Activated T-cell treated with anti-CD3 and anti-CD28 coated beads, Interleukin-2, amount 50 U/mL, for 72 hours (primary cell): ENCODE measurements at regions not wholly inside any gene's neighbourhood (a gene's known extent, or its start where the extent isn't known, plus 50 kb on each side); places are given as distances from the start of the nearest gene placed in this dataset.

Experiments used
- ATAC-seq, 2 donors: fragments of 150-1000 bp; cut with Tn5 transposase; replicated peaks in 1 of 2; 2 replicates each; pipeline ENCODE4 v1.10.0; 2021; ENCODE audit warnings: moderate library complexity in 2 of 2, mild to moderate bottlenecking in 1 of 2
- DNase-seq, 2 donors: peaks; one replicate each; pipeline ENCODE4 v3.0.0; 2021 to 2022; ENCODE audit warnings: mixed read lengths in 1 of 2
- H3K27ac Mint-ChIP-seq: one replicate; pipeline ENCODE4 v1.8.0; 2022; ENCODE audit warnings: mild to moderate bottlenecking, moderate library complexity, mixed read lengths
- H3K27me3 Mint-ChIP-seq: one replicate; pipeline ENCODE4 v1.8.0; 2022; ENCODE audit warnings: low read depth, mixed read lengths
- H3K36me3 Mint-ChIP-seq, 2 donors: one replicate each; pipeline ENCODE4 v1.8.0; 2022; ENCODE audit warnings: mixed read lengths in 2 of 2, mild to moderate bottlenecking in 1 of 2; ENCODE audit not compliant: insufficient read depth in 2 of 2
- H3K4me1 Mint-ChIP-seq: one replicate; pipeline ENCODE4 v1.8.0; 2022; ENCODE audit warnings: low read depth, mixed read lengths
- H3K4me3 Mint-ChIP-seq, 2 donors: one replicate each; pipeline ENCODE4 v1.8.0; 2022; ENCODE audit warnings: mild to moderate bottlenecking in 2 of 2, mixed read lengths in 2 of 2, moderate library complexity in 2 of 2
- H3K9me3 Mint-ChIP-seq, 2 donors: one replicate each; pipeline ENCODE4 v1.8.0; 2022; ENCODE audit warnings: mixed read lengths in 2 of 2

GRCh38 chr5:133739181-133739780 is 126.9 kb upstream of the FSTL4 start:
- no peaks in the 10 kb centered on the region for H3K9me3 Mint-ChIP-seq
- DNase-seq = no peak
- no peak overlapping the region for H3K4me3 Mint-ChIP-seq
- ATAC-seq = no peak
- H3K36me3 Mint-ChIP-seq = no peaks in the 10 kb centered on the region
- H3K27ac Mint-ChIP-seq = no peak overlapping the region
- H3K4me1 Mint-ChIP-seq = no peaks in the 10 kb centered on the region
- H3K27me3 Mint-ChIP-seq = peaks cover 32% of the 10 kb centered on the region

- Mint-ChIP-seq H3K4me3 (no peak overlapping the region), H3K27me3 (peaks cover 25% of the 10 kb centered on the region), H3K9me3 (no peaks in the 10 kb centered on the region), H3K4me1 (no peaks in the 10 kb centered on the region), H3K27ac (no peak overlapping the region), H3K36me3 (no peaks in the 10 kb centered on the region)
- no peak for ATAC-seq
- DNase-seq = no peak
Measured at GRCh38 chr5:133738271-133738670, 125.9 kb upstream of the FSTL4 start.

- H3K36me3 Mint-ChIP-seq = no peaks in the 10 kb centered on the region
- no peaks in the 10 kb centered on the region for H3K4me1 Mint-ChIP-seq
- peaks cover 14% of the 10 kb centered on the region for H3K27me3 Mint-ChIP-seq
- DNase-seq (no peak), ATAC-seq (no peak)
- H3K9me3 Mint-ChIP-seq = no peaks in the 10 kb centered on the region
- H3K4me3 Mint-ChIP-seq = no peak overlapping the region
- H3K27ac Mint-ChIP-seq = no peak overlapping the region
Measured at GRCh38 chr5:133736512-133736911, 124.2 kb upstream of the FSTL4 start.

DNA sequence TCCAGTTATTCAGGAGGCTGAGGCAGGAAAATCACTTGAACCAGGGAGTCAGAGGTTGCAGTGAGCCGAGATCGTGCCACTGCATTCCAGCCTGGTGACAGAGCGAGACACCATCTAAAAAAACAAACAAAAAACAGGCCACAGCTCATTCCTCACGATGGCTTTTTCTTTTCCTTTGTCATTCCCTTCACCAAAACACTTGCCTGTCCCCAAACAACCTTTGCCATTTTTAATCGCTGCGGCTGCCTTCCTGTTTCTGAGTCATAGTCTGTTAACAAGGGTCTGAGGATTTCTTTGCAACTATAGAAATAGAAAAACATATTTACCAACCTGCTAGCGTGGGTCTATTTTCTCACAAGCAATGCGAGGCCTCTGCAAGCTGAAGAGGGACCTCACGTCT is 123.0 kb upstream of the FSTL4 start:
- no peak overlapping the region for H3K27ac Mint-ChIP-seq
- peaks cover 0 to 4% of the 10 kb centered on the region in 2 donors for H3K9me3 Mint-ChIP-seq
- no peaks in the 10 kb centered on the region for H3K36me3 Mint-ChIP-seq
- peaks cover 13% of the 10 kb centered on the region for H3K27me3 Mint-ChIP-seq
- H3K4me3 Mint-ChIP-seq = no peak overlapping the region
- DNase-seq (no peak), ATAC-seq (no peak)
- H3K4me1 Mint-ChIP-seq = no peaks in the 10 kb centered on the region

- no peak for ATAC-seq
- Mint-ChIP-seq H3K27ac (no peak overlapping the region), H3K4me3 (no peak overlapping the region), H3K4me1 (no peaks in the 10 kb centered on the region), H3K27me3 (peaks cover 14% of the 10 kb centered on the region), H3K9me3 (peaks cover under 1 to 6% of the 10 kb centered on the region in 2 donors), H3K36me3 (peaks cover 0 to under 1% of the 10 kb centered on the region in 2 donors)
- DNase-seq = no peak
Measured at GRCh38 chr5:133734916-133735315, 122.6 kb upstream of the FSTL4 start.

DNA sequence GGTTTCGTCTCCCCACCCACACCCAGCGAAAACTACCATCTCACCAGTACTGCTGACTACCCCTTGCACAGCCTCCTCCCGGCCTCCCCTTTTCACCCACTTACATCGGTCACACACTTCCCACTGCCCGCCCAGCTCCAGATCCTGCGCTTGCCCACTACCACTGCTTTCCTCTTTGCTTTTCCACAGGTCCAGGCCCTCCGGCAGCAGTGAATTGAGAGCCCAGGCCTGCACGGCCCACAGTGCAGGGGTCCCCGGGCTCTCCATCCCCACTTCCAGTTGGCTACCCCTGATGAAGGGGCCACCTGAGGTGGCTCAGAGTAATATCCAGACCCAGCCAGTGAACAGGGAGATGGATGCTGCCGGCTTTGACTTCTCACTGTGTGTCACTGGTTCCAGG is 120.2 kb upstream of the FSTL4 start:
- ATAC-seq (no peak), DNase-seq (no peak)
- H3K27me3 Mint-ChIP-seq = peaks cover 32% of the 10 kb centered on the region
- H3K4me3 Mint-ChIP-seq = no peak overlapping the region
- no peaks in the 10 kb centered on the region for H3K4me1 Mint-ChIP-seq
- peaks cover 1 to 6% of the 10 kb centered on the region in 2 donors for H3K9me3 Mint-ChIP-seq
- H3K27ac Mint-ChIP-seq = no peak overlapping the region
- peaks cover 0 to 3% of the 10 kb centered on the region in 2 donors for H3K36me3 Mint-ChIP-seq

DNA sequence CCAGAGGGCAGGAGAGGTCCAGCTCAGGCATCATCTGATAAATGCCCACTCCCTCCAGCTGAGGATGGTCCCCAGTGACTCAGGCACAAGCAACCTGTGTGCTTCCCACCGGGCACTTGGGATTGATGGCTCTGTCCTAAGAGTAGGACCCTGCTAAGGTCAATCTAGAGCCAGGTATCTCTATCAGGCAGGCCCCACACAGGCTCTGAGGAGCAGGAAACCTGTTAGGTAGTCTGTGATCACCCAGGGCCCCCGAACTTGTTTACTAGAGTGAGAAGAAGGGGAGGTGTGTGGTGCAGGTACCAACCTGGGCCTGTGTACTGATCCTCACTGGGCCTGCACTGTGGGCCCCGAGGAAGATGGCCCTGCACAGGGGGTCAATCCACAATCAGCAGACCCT is 119.6 kb upstream of the FSTL4 start:
- DNase-seq = no peak

GRCh38 chr5:133730866-133731265 is 118.5 kb upstream of the FSTL4 start:
- Mint-ChIP-seq H3K36me3 (peaks cover 0 to 3% of the 10 kb centered on the region in 2 donors), H3K9me3 (peaks cover 1 to 6% of the 10 kb centered on the region in 2 donors), H3K27ac (no peak overlapping the region), H3K4me1 (no peaks in the 10 kb centered on the region), H3K27me3 (peaks cover 46% of the 10 kb centered on the region), H3K4me3 (no peak overlapping the region)
- DNase-seq = no peak
- no peak for ATAC-seq

More for the DNA sequence above, 119.6 kb upstream of the FSTL4 start:
- peaks cover 35% of the 10 kb centered on the region for H3K27me3 Mint-ChIP-seq
- no peak for ATAC-seq
- no peak overlapping the region for H3K4me3 Mint-ChIP-seq
- peaks cover 0 to 3% of the 10 kb centered on the region in 2 donors for H3K36me3 Mint-ChIP-seq
- no peaks in the 10 kb centered on the region for H3K4me1 Mint-ChIP-seq
- peaks cover 1 to 6% of the 10 kb centered on the region in 2 donors for H3K9me3 Mint-ChIP-seq
- H3K27ac Mint-ChIP-seq = no peak overlapping the region

DNA sequence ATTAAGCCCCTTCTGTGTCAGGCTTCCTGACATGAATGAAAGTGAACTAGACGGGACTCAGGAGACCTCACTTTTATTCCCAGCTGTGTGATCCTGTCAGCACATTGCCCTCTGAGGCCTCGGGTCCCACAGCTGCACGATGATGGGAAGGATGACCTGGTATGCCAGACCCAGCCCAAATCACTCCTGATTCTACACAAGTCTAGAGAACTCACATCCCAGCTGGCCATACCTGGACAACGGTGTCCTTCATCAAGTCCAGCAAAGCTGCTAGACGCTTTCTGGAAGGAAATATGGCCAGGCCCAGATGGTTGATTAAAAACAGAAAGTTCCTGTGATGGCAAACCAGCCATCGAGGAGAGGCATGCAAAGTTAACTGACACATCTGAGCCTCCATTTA is 118.0 kb upstream of the FSTL4 start:
- ATAC-seq = no peak
- no peaks in the 10 kb centered on the region for H3K4me1 Mint-ChIP-seq
- no peak for DNase-seq
- H3K27ac Mint-ChIP-seq = no peak overlapping the region
- no peak overlapping the region for H3K4me3 Mint-ChIP-seq
- H3K27me3 Mint-ChIP-seq = peaks cover 49% of the 10 kb centered on the region
- peaks cover 0 to 3% of the 10 kb centered on the region in 2 donors for H3K36me3 Mint-ChIP-seq
- peaks cover 1 to 6% of the 10 kb centered on the region in 2 donors for H3K9me3 Mint-ChIP-seq

- H3K36me3 Mint-ChIP-seq = peaks cover 0 to 3% of the 10 kb centered on the region in 2 donors
- DNase-seq = no peak
Measured at GRCh38 chr5:133729800-133730199, 117.5 kb upstream of the FSTL4 start.

GRCh38 chr5:133728475-133728874 is 116.1 kb upstream of the FSTL4 start:
- H3K9me3 Mint-ChIP-seq = peaks cover 1 to 6% of the 10 kb centered on the region in 2 donors
- DNase-seq (no peak), ATAC-seq (no peak)
- no peaks in the 10 kb centered on the region for H3K4me1 Mint-ChIP-seq
- no peak overlapping the region for H3K4me3 Mint-ChIP-seq
- no peak overlapping the region for H3K27ac Mint-ChIP-seq
- peaks cover 57% of the 10 kb centered on the region for H3K27me3 Mint-ChIP-seq
- peaks cover 0 to 3% of the 10 kb centered on the region in 2 donors for H3K36me3 Mint-ChIP-seq

More at GRCh38 chr5:133729800-133730199, 117.5 kb upstream of the FSTL4 start:
- ATAC-seq = no peak
- Mint-ChIP-seq H3K27me3 (peaks cover 55% of the 10 kb centered on the region), H3K9me3 (peaks cover 1 to 6% of the 10 kb centered on the region in 2 donors), H3K4me1 (no peaks in the 10 kb centered on the region), H3K27ac (no peak overlapping the region), H3K4me3 (no peak overlapping the region)

- peaks cover 4 to 8% of the 10 kb centered on the region in 2 donors for H3K9me3 Mint-ChIP-seq
- no peak for DNase-seq
- H3K27me3 Mint-ChIP-seq = peaks cover 57% of the 10 kb centered on the region
- H3K4me1 Mint-ChIP-seq = no peaks in the 10 kb centered on the region
- H3K27ac Mint-ChIP-seq = no peak overlapping the region
- no peak overlapping the region for H3K4me3 Mint-ChIP-seq
- H3K36me3 Mint-ChIP-seq = peaks cover 0 to 4% of the 10 kb centered on the region in 2 donors
- no peak for ATAC-seq
Measured at GRCh38 chr5:133727636-133728035, 115.3 kb upstream of the FSTL4 start.

GRCh38 chr5:133723651-133724366 is 111.5 kb upstream of the FSTL4 start:
- Mint-ChIP-seq H3K27ac (no peak overlapping the region), H3K4me1 (no peaks in the 10 kb centered on the region), H3K36me3 (peaks cover 6 to 9% of the 10 kb centered on the region in 2 donors), H3K4me3 (no peak overlapping the region), H3K27me3 (peaks cover 35% of the 10 kb centered on the region), H3K9me3 (peaks cover 9 to 18% of the 10 kb centered on the region in 2 donors)
- ATAC-seq (no peak), DNase-seq (no peak)
